HEK293 (cell line): ENCODE measurements at regions not wholly inside any gene's neighbourhood (a gene's known extent, or its start where the extent isn't known, plus 50 kb on each side); places are given as distances from the start of the nearest gene placed in this dataset.

Experiments used
- CTCF ChIA-PET: fragments of 350-600 bp; formaldehyde crosslinking; extraction: SDS; loops from one replicate; lab custom pipeline; 2021; ENCODE audit warnings: antibody characterized with exemption; lab: Yijun Ruan, JAX
- POLR2A ChIA-PET: fragments of 300-600 bp; formaldehyde crosslinking; extraction: SDS; loops from one replicate; lab custom pipeline; 2020; ENCODE audit warnings: antibody characterized with exemption, inconsistent platforms; lab: Yijun Ruan, JAX
- H3K27ac ChIP-seq: fragments of 200-500 bp; sonication (Bioruptor generic); 2 replicates; pipeline ENCODE4 v1.5.1; 2014; ENCODE audit warnings: low read depth, low read length, control low read depth, inconsistent platforms; ENCODE audit errors: extremely low read depth
- H3K36me3 ChIP-seq, 2 experiments: fragments of 200-500 bp in 1 of 2; sonication (Bioruptor generic) in 1 of 2; 1 replicate in 1 of 2; 2 replicates in 1 of 2; pipeline ENCODE4 v1.5.1; 2014 to 2017; ENCODE audit warnings: inconsistent platforms in 2 of 2, low read length in 2 of 2; ENCODE audit not compliant: control insufficient read depth in 2 of 2, insufficient read depth in 1 of 2
- H3K4me1 ChIP-seq: fragments of 200-500 bp; sonication (Bioruptor generic); 2 replicates; pipeline ENCODE4 v1.5.1; 2014; ENCODE audit warnings: mild to moderate bottlenecking, low read length, inconsistent platforms; ENCODE audit not compliant: control insufficient read depth, insufficient read depth
- H3K4me3 ChIP-seq: 2 replicates; pipeline ENCODE4 v1.5.1; 2011; ENCODE audit warnings: low read depth, mild to moderate bottlenecking, control low read depth, low read length, moderate library complexity
- H3K9me3 ChIP-seq: fragments of 200-500 bp; sonication (Bioruptor generic); 2 replicates; pipeline ENCODE4 v1.5.1; 2014; ENCODE audit warnings: low read depth, low read length, inconsistent platforms; ENCODE audit not compliant: control insufficient read depth, insufficient read depth
- HOXC10 ChIP-seq: sonication (generic); formaldehyde crosslinking; IDR thresholded peaks from 2 replicates; pipeline ENCODE4 v1.8.1; 2023; ENCODE audit warnings: mild to moderate bottlenecking, missing genetic modification reagents
- KLF9 ChIP-seq: fragments of 450-650 bp; formaldehyde crosslinking; IDR thresholded peaks from 2 replicates; pipeline ENCODE4 v1.5.1; 2016; ENCODE audit warnings: missing biosample characterization, missing genetic modification characterization, low read depth
- MEIS1 ChIP-seq: sonication (generic); formaldehyde crosslinking; IDR thresholded peaks from 2 replicates; pipeline ENCODE4 v1.8.1; 2022; ENCODE audit warnings: missing genetic modification reagents, mild to moderate bottlenecking, borderline replicate concordance
- MYNN ChIP-seq: fragments of 450-650 bp; formaldehyde crosslinking; IDR thresholded peaks from 2 replicates; pipeline ENCODE4 v1.5.1; 2016; ENCODE audit warnings: missing biosample characterization, missing genetic modification characterization, borderline replicate concordance
- ZBTB48 ChIP-seq: fragments of 450-650 bp; formaldehyde crosslinking; IDR thresholded peaks from 2 replicates; pipeline ENCODE4 v1.5.1; 2016; ENCODE audit warnings: missing biosample characterization, missing genetic modification characterization
- ZFP3 ChIP-seq: fragments of 450-650 bp; formaldehyde crosslinking; IDR thresholded peaks from 2 replicates; pipeline ENCODE4 v1.5.1; 2016; ENCODE audit warnings: low read depth, missing biosample characterization, missing genetic modification characterization
- ZFP69B ChIP-seq: fragments of 450-650 bp; formaldehyde crosslinking; IDR thresholded peaks from 2 replicates; pipeline ENCODE4 v1.5.1; 2016; ENCODE audit warnings: missing biosample characterization, missing genetic modification characterization
- ZNF132 ChIP-seq: fragments of 450-650 bp; formaldehyde crosslinking; IDR thresholded peaks from 2 replicates; pipeline ENCODE4 v1.5.1; 2017; ENCODE audit warnings: missing biosample characterization, missing genetic modification characterization, borderline replicate concordance
- ZNF155 ChIP-seq: fragments of 450-650 bp; formaldehyde crosslinking; IDR thresholded peaks from 2 replicates; pipeline ENCODE4 v1.5.1; 2016; ENCODE audit warnings: missing biosample characterization, missing genetic modification characterization
- ZNF157 ChIP-seq: fragments of 450-650 bp; formaldehyde crosslinking; IDR thresholded peaks from 2 replicates; pipeline ENCODE4 v1.5.1; 2016; ENCODE audit warnings: missing biosample characterization, missing genetic modification characterization
- ZNF280C ChIP-seq: fragments of 450-650 bp; formaldehyde crosslinking; IDR thresholded peaks from 2 replicates; pipeline ENCODE4 v1.5.1; 2016; ENCODE audit warnings: missing biosample characterization, missing genetic modification characterization
- ZNF366 ChIP-seq: fragments of 450-650 bp; formaldehyde crosslinking; conservative IDR thresholded peaks from 2 replicates; pipeline ENCODE4 v1.5.1; 2016; ENCODE audit warnings: missing biosample characterization, missing genetic modification characterization
- ZNF404 ChIP-seq: fragments of 450-650 bp; formaldehyde crosslinking; IDR thresholded peaks from 2 replicates; pipeline ENCODE4 v1.5.1; 2017; ENCODE audit warnings: missing biosample characterization, missing genetic modification characterization
- ZNF518A ChIP-seq: fragments of 450-650 bp; formaldehyde crosslinking; conservative IDR thresholded peaks from 2 replicates; pipeline ENCODE4 v1.5.1; 2016; ENCODE audit warnings: low read depth, missing biosample characterization, missing genetic modification characterization
- ZNF704 ChIP-seq: fragments of 450-650 bp; formaldehyde crosslinking; IDR thresholded peaks from 2 replicates; pipeline ENCODE4 v1.5.1; 2016; ENCODE audit warnings: missing biosample characterization, missing genetic modification characterization
- ZNF768 ChIP-seq: fragments of 450-650 bp; formaldehyde crosslinking; IDR thresholded peaks from 2 replicates; pipeline ENCODE4 v1.5.1; 2018; ENCODE audit warnings: missing biosample characterization, mild to moderate bottlenecking, missing genetic modification characterization
- ZNF843 ChIP-seq: fragments of 450-650 bp; formaldehyde crosslinking; IDR thresholded peaks from 2 replicates; pipeline ENCODE4 v1.5.1; 2016; ENCODE audit warnings: missing biosample characterization, missing genetic modification characterization
- ZSCAN18 ChIP-seq: fragments of 450-650 bp; formaldehyde crosslinking; IDR thresholded peaks from 2 replicates; pipeline ENCODE4 v1.5.1; 2016; ENCODE audit warnings: missing biosample characterization, missing genetic modification characterization

GRCh38 chr15:46685096-46685495, 1032.2 kb upstream of the SEMA6D start (continued):
- TF ChIP-seq ZNF132 (tag by site-specific recombination), result no peak
- TF ChIP-seq ZBTB48 (tag by site-specific recombination), result no peak
- no peak for TF ChIP-seq ZNF704

- H3K4me3 ChIP-seq, result no peak overlapping the region
- ChIA-PET POLR2A (no interaction called here), CTCF (no interaction called here)
- H3K27ac ChIP-seq, result no peak overlapping the region
- no peak for TF ChIP-seq ZNF404 (tag by site-specific recombination)
- TF ChIP-seq ZNF280C (tag by site-specific recombination), result no peak
- TF ChIP-seq ZNF366 (tag by site-specific recombination), result no peak
- no peak for TF ChIP-seq MYNN
- no peak for TF ChIP-seq ZSCAN18
- TF ChIP-seq MEIS1 (CRISPR knock-in tag), result no peak
- no peak for TF ChIP-seq ZNF768 (tag by site-specific recombination)
- no peak for TF ChIP-seq ZNF157 (tag by site-specific recombination)
- TF ChIP-seq ZFP3 (tag by site-specific recombination), result no peak
- no peak for TF ChIP-seq ZBTB48 (tag by site-specific recombination)
- TF ChIP-seq ZNF843 (tag by site-specific recombination), result no peak
- no peak for TF ChIP-seq HOXC10
- TF ChIP-seq ZNF518A, result no peak
- no peak for TF ChIP-seq KLF9
- TF ChIP-seq ZNF155, result no peak
- no peak for TF ChIP-seq ZFP69B (tag by site-specific recombination)
- H3K36me3 ChIP-seq, result no peaks in the 10 kb centered on the region
- H3K9me3 ChIP-seq, result no peaks in the 10 kb centered on the region
- H3K4me1 ChIP-seq, result no peaks in the 10 kb centered on the region
These were observed 1031.6 kb upstream of the SEMA6D start for GRCh38 chr15:46685681-46686080.
